Peyer's patch (tissue), 4 donors: ENCODE measurements at regions not wholly inside any gene's neighbourhood (a gene's known extent, or its start where the extent isn't known, plus 50 kb on each side); places are given as distances from the start of the nearest gene placed in this dataset.

Experiments
- CTCF ChIP-seq, 6 experiments: fragments of 450-650 bp in 4 of 6; fragments of 200-600 bp in 2 of 6; sonication (generic) in 1 of 6; IDR thresholded peaks; one replicate each; pipeline ENCODE4 v1.5.1; 2017 to 2019; ENCODE audit warnings: antibody characterized with exemption in 6 of 6, mild to moderate bottlenecking in 3 of 6, moderate library complexity in 1 of 6
- POLR2A ChIP-seq, 2 donors: fragments of 450-650 bp; IDR thresholded peaks; one replicate each; pipeline ENCODE4 v1.5.1; 2017; ENCODE audit warnings: antibody characterized with exemption in 2 of 2, mild to moderate bottlenecking in 2 of 2, moderate library complexity in 2 of 2

GRCh38 chr3:35883929-35884328 lies 244.6 kb downstream of the ARPP21 start:
- TF ChIP-seq CTCF (IDR thresholded peaks at IDR 0.05) (no peak), POLR2A (IDR thresholded peaks at IDR 0.05) (no peak)
